ENCODE measurements at regions not wholly inside any gene's neighbourhood (a gene's known extent, or its start where the extent isn't known, plus 50 kb on each side); places are given as distances from the start of the nearest gene placed in this dataset.

DNA sequence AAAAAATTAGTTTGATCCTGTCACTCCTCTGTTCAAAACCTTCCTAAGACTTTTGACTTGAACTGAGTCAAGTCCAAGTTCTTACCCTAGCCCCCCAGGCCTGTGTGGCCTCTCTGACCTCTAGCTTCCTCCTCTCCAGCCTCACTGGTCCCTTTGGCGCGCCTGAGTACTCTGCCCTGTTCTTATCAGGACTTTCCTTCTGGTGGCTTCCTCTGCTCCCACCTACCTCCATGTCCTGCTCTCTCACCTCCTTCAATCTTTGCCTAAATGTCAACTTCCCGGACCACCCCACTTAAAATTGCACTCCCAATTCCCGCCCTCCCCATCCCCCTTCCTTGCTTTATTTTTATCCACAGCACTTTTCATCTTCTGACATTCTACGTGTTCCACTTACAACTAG, 526.1 kb upstream of the KLF4 start:
- H3K36me3 ChIP-seq (ENCODE audit: insufficient read depth, low read length), result no peaks in the 10 kb centered on the region
- H3K9me2 ChIP-seq (ENCODE audit: low read depth, low read length), result no peaks in the 10 kb centered on the region
- no peaks in the 10 kb centered on the region for H3K27me3 ChIP-seq (ENCODE audit: insufficient read depth, low read length)
- no peak overlapping the region for H3K27ac ChIP-seq (ENCODE audit: low read depth, low read length, poor library complexity, severe bottlenecking)
- H3K4me3 ChIP-seq (ENCODE audit: low read depth, low read length, poor library complexity, severe bottlenecking), result no peak overlapping the region
- H3K4me2 ChIP-seq (ENCODE audit: low read length), result no peak overlapping the region
- H3K9me3 ChIP-seq (ENCODE audit: low read length), result no peaks in the 10 kb centered on the region
- H3K4me1 ChIP-seq (ENCODE audit: insufficient read depth, low read length, severe bottlenecking), result no peaks in the 10 kb centered on the region
- H3K79me2 ChIP-seq (ENCODE audit: insufficient read depth, low read length), result no peaks in the 10 kb centered on the region
- no peak overlapping the region for H3K9ac ChIP-seq (ENCODE audit: low read length)
- H4K20me1 ChIP-seq (ENCODE audit: insufficient read depth, low read length), result no peaks in the 10 kb centered on the region
- TF ChIP-seq EZH2 (IDR thresholded peaks at IDR 0.05; ENCODE audit: borderline replicate concordance, low read length) (no peak), CTCF (IDR thresholded peaks at IDR 0.05; ENCODE audit: low read length) (no peak)
- no peak overlapping the region for H2AFZ ChIP-seq (ENCODE audit: low read length)
- no peaks in the 10 kb centered on the region for H3F3A ChIP-seq (ENCODE audit: insufficient read depth, low read length)

- H3K9me2 ChIP-seq (ENCODE audit: low read depth, low read length), result no peaks in the 10 kb centered on the region
- no peaks in the 10 kb centered on the region for H3F3A ChIP-seq (ENCODE audit: insufficient read depth, low read length)
- no peaks in the 10 kb centered on the region for H3K36me3 ChIP-seq (ENCODE audit: insufficient read depth, low read length)
- no peaks in the 10 kb centered on the region for H3K79me2 ChIP-seq (ENCODE audit: insufficient read depth, low read length)
- H3K4me3 ChIP-seq (ENCODE audit: low read depth, low read length, poor library complexity, severe bottlenecking), result no peak overlapping the region
- H3K9me3 ChIP-seq (ENCODE audit: low read length), result no peaks in the 10 kb centered on the region
- no peak overlapping the region for H3K9ac ChIP-seq (ENCODE audit: low read length)
- no peaks in the 10 kb centered on the region for H3K27me3 ChIP-seq (ENCODE audit: insufficient read depth, low read length)
- H3K4me2 ChIP-seq (ENCODE audit: low read length), result no peak overlapping the region
- no peaks in the 10 kb centered on the region for H4K20me1 ChIP-seq (ENCODE audit: insufficient read depth, low read length)
- no peaks in the 10 kb centered on the region for H3K4me1 ChIP-seq (ENCODE audit: insufficient read depth, low read length, severe bottlenecking)
- H3K27ac ChIP-seq (ENCODE audit: low read depth, low read length, poor library complexity, severe bottlenecking), result no peak overlapping the region
- no peak overlapping the region for H2AFZ ChIP-seq (ENCODE audit: low read length)
- TF ChIP-seq EZH2 (IDR thresholded peaks at IDR 0.05; ENCODE audit: borderline replicate concordance, low read length) (no peak), CTCF (IDR thresholded peaks at IDR 0.05; ENCODE audit: low read length) (no peak)
Observed at GRCh38 chr9:108014353-108014752, 524.8 kb upstream of the KLF4 start.

GRCh38 chr9:108012886-108013665, 523.5 kb upstream of the KLF4 start:
- TF ChIP-seq EZH2 (IDR thresholded peaks at IDR 0.05; ENCODE audit: borderline replicate concordance, low read length) (no peak), CTCF (IDR thresholded peaks at IDR 0.05; ENCODE audit: low read length) (no peak)
- H3K36me3 ChIP-seq (ENCODE audit: insufficient read depth, low read length), result no peaks in the 10 kb centered on the region

More at GRCh38 chr9:108012886-108013665, 523.5 kb upstream of the KLF4 start:
- Histone ChIP-seq H3K79me2 (ENCODE audit: insufficient read depth, low read length) (no peaks in the 10 kb centered on the region), H2AFZ (ENCODE audit: low read length) (no peak overlapping the region), H4K20me1 (ENCODE audit: insufficient read depth, low read length) (no peaks in the 10 kb centered on the region), H3K27ac (ENCODE audit: low read depth, low read length, poor library complexity, severe bottlenecking) (no peak overlapping the region), H3K9ac (ENCODE audit: low read length) (no peak overlapping the region), H3K4me2 (ENCODE audit: low read length) (no peak overlapping the region), H3K4me1 (ENCODE audit: insufficient read depth, low read length, severe bottlenecking) (no peaks in the 10 kb centered on the region), H3K27me3 (ENCODE audit: insufficient read depth, low read length) (no peaks in the 10 kb centered on the region), H3K9me2 (ENCODE audit: low read depth, low read length) (no peaks in the 10 kb centered on the region), H3K9me3 (ENCODE audit: low read length) (no peaks in the 10 kb centered on the region), H3K4me3 (ENCODE audit: low read depth, low read length, poor library complexity, severe bottlenecking) (no peak overlapping the region), H3F3A (ENCODE audit: insufficient read depth, low read length) (no peaks in the 10 kb centered on the region)

All from OCI-LY1 (cell line).